ENCODE measurements at regions not wholly inside any gene's neighbourhood (a gene's known extent, or its start where the extent isn't known, plus 50 kb on each side); places are given as distances from the start of the nearest gene placed in this dataset.

DNA sequence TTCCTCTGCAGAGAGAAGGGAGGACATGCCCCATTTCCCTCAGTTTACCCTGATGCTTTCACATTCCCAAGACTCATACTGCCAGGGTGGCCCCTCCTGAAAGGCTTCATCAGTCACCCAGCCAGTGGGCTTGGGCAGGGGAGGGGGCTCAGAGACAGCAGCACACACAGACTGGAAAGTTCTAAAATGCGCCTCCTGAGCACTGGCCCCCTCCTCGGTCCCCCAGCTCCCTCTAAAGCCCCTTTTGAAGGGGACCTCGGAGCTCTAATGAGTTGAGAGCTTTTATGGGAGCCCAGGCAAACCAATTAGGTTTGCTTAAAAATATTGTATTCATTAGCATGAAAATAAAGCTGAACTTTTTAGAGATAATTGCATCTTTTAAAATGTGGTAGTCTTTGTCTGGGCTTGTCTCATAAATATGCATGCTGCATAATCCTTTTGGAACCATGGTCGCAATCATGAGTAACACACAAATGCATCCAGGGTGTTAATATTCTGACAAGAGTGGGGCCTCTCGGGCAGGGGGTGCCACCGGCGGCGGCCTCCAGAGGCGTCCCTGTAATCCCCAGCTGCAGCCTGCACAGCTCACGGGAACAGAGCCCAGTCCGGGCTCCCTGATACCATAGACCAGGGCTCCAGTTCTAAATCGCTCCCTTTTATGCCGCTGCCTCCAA lies 78.5 kb downstream of the RPLP1 start:
- no peak for DNase-seq

DNA sequence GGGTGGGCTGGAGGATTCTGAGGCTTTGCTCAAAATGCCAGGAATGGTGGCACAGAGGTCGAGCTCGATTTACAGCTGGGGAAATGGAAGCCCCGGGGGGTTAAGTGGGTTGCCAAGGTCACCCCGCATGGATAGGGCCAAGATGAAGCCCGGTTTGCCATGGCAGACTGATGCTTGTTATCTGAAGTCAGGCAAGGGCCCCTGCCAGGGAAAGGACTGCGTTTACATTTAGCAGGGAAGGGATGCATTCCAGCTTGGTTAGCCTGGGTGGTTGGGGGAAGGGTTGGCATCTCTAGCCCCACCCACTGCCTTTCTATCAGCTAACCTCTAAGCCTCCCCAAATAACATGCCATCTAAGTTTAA lies 79.0 kb downstream of the RPLP1 start:
- DNase-seq = no peak

DNA sequence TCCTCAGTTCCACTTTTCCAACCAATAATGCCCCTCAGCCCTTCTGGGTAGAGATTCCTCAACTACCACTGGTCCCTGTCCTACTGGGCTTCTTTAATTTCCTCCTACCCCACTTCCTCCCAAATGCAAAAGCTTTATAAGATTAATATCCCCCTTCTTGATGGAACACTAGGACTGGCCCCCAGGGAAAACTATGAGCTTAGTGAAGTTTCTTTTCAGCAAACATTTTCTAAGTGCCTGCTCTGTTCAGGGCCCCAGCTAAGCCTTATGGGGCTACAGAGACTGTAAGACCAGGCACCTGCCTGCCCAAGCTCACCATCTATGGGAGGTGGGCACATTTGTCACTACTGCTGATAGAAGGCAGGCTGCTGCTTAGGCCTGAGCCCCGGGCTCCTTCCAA lies 79.4 kb downstream of the RPLP1 start:
- no peak for DNase-seq

DNA sequence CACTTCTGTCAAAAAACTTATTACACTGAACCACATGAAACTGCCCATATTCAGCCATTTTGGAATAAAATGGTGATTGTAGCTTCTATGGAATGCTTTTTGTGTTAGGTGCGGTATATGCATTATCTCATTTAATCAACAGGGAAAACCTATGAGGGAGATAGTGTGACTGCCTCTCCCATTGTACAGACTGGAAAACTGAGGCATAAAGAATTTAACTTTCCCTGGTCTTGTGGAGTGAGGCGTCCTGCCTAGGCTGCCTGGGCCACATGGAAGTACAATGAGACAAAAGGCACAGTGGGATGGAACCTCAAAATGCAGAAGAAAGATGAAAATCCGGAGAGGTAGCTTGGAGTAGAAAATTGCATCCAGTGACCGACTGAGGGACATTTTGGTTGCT lies 80.2 kb downstream of the RPLP1 start:
- DNase-seq = no peak

DNA sequence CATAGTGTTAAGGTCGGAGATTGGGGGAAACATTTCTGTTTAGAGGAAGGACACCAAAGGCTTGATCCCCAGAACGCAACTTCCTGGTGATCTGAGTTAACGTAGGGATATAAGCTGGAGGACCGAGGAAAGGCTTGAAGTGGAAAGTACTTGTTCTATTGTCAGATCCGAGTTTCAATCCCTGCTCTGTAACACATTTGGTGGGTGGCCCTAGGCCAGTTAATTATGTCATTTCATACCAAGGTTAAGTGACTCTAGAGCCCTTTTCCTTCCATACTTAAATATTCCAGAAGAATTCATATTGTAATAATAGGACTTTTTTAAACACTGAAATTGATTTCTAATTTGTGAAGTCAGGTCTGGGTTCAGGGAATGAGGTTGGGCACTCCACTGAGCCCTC lies 80.9 kb downstream of the RPLP1 start:
- no peak for DNase-seq

DNA sequence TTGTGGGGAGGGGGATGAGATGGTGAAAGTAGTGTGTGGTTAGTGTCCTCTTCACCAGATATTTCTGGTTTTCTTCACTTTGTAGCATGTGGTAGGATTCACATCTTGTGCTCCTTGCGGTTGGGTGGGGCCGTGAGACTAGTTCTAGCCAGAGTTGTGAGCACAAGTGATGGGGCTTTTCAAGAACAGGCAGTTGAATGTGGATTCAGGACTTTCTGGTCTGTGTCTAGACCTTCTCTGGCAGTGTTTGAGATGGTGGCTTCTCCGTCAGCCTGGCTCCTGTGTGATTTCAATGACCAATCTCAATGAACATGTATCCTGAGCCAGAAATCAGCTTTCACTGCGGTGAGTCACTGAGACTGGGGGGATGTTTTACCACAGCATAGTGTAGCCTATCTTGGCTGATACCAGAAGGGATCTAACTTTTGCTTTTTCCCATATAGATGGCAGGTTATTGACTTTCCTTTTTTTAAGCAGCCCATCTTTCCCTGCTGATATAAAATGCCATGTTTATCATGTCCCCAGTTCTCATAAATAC lies 82.6 kb downstream of the RPLP1 start:
- no peak for DNase-seq

DNA sequence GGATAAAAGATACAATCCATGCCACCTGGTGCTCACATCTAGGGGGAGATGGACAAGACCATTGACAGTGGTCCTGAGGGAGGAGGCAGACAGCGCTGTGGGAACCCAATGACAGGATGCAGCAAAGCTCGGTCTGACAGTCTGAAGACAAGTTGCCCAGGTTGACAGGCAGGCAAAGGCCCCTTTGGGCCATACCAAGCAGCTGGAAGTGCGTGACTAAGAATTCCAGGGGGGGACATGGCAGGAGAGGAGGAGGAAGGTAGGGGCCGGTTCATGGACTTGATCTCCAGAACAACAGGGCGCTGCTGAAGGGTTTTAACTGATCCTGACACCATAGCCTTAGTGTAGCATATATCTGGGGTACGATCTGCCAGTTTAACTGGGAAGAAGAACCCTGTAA lies 83.4 kb downstream of the RPLP1 start:
- no peak for DNase-seq

DNA sequence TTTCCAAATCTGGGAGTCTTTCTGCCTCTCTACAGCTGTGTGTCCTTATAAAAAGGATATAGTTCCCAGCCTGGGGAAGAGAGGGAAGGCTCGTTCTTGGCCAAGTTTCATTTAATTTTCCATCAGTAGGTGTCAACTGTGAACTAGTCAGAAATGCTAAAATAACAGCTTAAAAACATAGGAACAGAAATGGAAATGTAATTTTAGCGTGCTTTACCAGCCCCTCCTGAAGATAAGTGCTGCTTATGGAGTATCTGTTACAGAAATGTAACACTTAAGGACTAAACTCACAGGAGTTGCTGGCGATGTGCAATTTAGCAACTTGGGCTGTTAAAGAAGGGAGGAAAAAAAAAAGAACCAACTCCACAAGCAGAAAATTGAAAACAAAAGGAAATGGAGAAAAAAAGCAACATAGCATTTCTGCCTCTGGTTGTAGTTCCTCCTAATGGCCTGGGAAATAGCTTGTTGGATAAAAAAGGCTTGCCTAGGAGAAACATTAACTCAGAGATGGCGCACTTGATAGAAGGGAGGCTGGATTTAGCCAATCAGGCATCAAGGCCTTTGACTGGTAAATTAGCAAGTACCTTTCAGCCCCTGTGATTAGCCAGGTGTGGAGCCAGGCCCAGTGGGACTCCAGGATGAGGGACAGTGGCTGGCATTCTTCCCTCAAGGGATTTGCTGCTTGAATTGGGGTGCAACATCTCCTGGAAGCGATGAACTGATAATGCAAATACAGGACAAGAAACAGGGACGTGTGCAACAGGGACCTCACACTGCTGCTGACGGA lies 84.3 kb downstream of the RPLP1 start:
- DNase-seq = no peak

DNA sequence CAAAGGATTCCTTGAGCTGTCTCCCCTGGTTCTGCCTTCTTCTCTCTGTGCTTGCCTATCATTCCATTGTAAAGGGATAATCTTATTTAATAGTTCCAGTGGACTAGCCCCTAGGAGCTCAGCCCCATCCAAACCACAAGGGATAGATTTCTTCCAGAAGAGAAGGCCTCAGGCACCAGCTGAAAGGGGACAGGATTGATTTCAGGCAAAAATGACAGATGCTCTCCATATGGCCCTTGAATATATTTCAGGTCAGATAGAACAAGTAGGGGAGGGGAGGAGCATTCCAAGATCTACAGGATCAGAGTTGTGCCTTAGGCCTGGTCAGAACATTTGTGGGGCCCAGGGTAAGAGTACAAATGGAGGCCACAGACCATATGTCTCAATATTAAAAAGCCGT lies 85.3 kb downstream of the RPLP1 start:
- DNase-seq = no peak

DNA sequence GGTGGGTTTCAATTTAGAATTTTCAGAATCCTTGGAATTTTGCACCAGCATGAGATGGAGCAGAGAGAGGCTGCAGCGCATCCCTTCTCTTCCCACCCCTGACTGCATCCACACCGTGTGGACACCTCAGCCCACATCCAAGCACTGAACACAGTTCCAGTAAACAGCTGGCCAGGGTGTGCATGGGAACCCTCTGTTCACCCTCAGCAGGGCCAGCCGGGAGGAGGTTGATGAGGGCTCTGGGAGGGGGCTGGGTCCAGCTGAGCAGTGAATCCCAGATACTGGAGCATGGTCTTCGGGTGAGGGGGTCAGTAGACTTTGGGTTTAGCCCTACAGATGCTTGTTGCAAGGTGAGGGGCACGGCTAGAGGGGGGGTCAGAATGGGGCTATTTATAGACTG lies 85.8 kb downstream of the RPLP1 start:
- DNase-seq = no peak

DNA sequence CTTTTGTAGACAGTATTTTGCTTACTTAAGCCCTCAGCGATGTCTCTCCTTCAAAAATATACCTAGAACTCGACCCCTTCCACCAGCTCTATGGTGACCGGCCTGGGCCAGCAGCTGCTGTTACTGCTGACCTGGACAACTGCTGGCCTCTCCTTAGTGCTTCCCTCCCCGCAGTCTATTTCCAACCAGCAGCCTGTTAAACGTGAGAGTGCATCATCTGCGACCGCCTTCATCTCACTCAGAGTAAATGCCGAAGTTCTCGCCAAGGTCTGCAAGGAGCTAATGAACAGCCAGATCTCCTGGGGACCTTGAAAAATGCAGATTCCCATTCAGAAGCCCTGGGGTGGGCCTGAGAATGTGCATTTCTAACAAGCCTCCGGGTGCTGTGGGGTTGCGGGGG lies 86.7 kb downstream of the RPLP1 start:
- DNase-seq = no peak

DNA sequence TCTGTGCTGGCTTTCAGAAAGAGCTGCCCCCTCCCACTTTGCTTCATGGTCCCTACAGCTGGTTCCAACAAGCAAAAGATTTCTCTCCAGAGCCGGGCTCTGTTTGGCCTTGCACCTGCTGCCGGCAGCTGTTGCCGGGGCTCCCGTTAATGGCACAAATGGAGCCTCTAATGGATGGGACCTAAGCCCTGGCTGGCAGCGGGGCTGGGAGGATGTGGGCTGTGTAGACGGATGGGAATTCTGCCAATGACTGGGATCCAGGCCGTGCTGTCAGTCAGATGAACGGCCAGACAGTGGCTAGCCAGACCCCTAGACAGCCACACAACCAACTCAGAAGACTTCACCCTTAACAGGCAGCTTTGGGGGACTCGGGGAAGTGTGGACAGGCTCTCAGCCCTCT lies 88.0 kb downstream of the RPLP1 start:
- DNase-seq = no peak

DNA sequence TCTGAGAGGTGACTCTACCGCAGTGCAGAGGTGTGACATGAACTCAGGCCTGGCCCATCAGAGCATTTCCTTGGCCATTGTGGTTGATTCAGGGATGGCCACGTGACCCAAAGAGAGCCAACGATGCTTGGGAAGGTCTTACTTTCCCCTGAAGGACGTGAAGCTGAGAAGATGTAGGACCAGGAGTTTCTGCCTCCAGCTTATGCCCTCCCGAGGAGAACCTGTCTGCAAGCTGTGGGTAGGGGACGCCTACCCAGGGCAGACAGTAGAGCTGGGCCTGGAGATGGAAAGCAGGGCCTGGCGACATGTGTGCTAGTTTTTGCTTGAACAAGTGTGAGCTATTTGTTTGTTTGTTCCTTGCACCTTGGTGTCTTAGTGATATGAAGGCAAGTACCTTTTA lies 89.4 kb downstream of the RPLP1 start:
- DNase-seq = no peak

DNA sequence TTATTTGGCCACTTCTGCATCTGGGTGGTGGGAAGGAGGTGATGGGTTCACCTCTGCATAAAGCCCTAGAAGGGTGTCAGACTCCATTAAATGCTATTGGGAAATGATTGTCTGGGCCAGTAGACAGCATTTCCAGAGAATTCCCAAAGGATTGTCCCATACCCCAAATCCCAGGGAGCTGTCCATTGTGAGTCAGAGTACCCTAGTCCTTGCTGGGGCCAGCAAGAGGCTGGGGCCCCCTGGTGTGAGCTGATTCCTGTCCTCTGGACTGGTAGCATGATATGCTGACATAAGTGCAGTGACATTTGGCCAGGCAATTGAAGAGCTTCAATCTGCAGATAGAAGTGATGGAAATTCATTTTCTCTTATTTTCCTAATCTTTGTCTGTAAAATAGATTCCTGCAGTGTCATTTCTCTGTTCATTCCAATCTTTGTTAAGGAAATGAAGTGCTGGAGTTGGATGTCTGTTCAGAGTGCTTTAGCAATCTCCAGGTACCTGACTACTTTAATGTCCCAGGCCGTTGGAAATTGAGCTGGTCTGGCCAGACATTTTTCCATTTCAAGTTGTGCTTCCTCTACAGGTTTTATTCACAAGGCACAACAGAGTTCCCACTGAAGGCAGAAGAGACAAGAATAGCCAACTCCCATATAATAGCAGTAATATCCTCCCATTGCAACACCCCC lies 91.2 kb downstream of the RPLP1 start:
- DNase-seq = no peak

DNA sequence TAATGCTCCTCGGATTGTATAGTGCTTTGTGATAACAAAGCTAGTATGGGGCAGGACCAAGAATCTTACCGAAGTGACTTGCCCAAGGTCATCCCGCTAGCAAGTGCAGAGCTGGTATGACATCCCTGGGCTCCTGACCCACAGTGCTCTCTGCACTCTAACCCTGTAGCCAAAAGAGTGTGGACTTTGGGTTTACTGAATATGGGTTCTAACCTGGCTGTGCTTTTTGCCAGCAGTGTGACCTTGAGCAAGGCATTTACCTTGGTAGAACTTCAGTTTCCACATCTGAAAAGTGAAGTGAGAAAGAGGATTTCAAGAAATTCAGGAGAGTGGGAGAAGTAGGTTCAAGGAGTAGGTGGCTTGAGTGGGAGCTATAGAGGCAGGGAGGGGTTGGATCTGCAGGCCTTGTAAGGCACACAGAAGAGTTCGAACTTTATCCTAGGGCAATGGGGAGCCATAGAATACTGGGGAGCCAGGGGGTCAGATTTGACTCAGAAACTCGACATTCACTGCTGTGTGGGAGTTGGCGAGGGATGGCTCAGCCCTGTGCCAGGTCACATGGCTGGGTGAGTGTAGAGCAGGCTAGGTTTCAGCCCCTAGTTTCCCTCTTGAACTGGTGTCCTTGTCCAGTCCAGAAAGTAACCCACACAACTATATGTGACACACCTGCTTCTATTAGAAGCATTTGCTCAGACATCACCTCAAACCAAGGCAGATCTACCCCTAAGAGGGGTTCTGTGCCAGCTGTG lies 91.9 kb downstream of the RPLP1 start:
- no peak for DNase-seq

DNA sequence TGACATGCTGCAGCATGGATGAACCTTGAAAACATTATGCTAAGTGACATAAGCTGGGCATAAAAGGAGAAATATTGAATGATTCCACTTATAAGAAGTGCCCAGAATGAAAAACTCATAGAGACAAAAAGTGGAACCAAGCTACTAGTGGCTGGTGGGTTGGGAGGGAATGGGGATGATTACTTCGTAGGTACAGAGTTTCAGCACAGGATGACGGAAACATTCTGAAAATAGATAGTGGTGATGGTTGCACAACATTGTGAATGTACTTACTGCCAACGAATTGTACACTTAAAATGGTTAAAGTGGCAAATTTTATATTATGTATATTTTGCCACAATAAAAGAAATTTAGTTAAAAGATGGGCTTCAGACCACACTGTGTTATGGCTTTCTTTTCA lies 93.6 kb downstream of the RPLP1 start:
- no peak for DNase-seq

DNA sequence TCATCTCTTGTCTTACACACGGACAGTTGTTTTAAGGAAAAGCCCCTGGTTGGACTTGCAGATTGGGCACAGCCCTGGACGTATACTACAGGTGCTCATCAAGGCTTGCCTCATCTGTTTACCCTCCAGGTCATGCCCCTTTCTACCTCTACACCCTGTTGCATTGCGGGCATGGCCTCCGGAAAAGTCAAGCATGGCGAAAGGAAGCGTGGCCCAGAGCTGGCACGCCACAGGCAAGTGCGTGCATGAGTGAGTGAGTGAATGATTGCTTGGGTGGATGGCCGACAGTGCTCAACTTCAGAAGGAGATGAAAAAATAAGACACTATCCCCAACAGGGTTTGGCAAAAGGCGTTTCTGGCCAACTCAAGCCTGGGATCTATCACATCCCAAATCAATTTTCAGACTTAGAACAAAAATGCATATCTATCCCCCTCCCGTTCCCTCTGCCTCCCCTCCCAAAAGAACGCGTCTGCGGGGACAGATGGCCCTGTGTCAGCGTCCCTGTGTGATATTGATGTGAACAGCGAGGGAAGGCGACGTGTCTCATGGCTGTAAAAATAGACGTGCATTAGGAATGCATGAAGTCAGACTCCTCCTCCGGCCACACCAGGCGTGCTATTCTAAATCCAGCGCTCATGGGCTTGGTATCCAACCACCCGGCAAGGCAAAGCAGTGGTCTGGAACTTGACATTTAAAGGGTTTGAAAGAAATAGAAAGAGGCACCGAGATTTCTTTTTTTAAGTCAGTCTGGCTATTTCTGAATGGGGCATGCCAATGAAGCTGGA lies 96.0 kb downstream of the RPLP1 start:
- no peak for DNase-seq

DNA sequence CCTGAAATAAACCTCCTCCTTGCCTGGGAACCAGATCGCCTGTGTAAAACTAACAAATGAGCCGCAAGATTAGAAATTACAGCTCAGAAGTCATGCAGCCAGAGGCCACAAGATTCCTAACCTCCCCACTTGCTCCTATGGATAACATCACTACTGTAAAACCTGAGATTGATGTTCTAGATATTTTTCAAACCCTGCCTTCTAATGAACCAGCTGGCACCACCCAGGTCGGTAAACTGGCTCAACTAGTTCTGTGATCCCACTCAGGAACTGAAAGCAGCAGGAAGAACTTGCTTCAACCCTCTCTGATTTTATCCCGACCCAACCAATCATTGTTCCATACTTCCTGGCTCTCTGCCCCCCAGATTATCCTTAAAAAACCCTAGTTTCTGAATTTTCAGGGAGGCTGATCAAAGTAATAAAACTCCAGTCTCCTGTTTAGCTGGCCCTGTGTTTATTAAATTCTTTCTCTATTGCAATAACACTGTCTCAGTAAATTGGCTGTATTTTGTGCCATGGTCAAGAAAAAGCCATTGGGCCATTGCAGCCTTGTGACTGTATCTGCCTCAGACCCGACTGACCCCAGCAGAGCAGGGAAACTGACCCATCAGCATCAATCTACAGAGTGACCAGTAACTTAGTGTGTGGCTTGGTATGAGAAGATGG lies 98.9 kb downstream of the RPLP1 start:
- DNase-seq = no peak

DNA sequence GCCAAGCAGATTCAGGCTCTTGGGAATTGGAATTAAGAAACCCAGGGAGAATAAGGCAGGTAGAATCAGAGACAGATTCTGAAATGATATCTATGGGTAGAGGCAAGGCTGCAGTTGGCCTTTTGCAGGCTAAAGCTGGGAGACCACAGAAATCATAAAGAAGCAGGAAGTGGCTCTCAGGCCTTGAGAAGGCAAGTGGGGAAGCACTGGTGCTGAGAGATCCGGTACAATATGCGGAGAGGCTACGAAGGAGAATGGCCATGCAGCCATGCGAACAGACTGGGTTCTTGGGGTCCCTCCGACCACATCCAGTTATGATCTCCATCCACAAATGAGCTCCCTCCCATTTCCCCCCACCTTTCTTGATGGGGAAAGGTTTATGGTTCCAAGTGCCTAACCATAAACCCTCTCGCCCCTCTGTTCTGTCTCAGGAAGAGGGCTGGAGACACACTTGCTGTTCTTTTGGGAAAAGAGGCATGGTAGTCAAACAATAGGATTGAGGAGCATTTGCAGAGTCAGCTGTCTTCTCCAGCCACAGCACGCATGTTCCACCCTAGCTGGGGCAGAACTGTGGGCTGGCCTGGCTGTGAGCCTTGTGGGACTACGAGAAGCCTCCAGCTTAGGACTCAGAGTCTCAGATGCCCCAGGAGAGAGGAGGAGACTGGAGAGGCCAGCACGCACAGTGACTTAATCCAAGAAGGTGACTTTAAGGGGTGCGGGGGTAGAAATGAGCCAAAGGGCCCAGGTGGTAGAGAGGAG lies 99.6 kb downstream of the RPLP1 start:
- DNase-seq = no peak

DNA sequence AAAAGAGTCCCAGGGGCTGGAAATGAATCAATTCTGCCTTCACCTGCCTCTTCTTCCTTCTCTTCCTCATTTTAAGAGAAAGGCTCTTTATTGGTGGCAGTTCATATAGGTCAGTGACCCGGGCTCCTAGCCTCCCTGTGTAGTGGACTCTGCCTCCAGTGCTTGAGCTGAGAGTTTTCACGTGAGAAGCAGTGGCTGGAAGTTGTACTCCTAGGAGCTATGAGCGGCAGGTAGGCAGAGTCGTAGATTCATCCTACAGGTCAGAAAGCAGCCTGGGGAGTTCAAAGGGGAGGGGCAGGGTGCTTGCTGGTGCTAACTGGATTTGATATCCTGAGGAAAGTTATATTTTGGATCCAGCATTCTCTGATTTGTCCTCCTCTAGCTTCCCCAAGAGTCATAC lies 101.1 kb downstream of the RPLP1 start:
- DNase-seq = no peak
